ENCODE measurements at regions not wholly inside any gene's neighbourhood (a gene's known extent, or its start where the extent isn't known, plus 50 kb on each side); places are given as distances from the start of the nearest gene placed in this dataset.
"Not testable (repeated sequence)": the region's sequence is repeated elsewhere in the genome, so short reads cannot be mapped to it uniquely, and the experiment has no call there.

DNA sequence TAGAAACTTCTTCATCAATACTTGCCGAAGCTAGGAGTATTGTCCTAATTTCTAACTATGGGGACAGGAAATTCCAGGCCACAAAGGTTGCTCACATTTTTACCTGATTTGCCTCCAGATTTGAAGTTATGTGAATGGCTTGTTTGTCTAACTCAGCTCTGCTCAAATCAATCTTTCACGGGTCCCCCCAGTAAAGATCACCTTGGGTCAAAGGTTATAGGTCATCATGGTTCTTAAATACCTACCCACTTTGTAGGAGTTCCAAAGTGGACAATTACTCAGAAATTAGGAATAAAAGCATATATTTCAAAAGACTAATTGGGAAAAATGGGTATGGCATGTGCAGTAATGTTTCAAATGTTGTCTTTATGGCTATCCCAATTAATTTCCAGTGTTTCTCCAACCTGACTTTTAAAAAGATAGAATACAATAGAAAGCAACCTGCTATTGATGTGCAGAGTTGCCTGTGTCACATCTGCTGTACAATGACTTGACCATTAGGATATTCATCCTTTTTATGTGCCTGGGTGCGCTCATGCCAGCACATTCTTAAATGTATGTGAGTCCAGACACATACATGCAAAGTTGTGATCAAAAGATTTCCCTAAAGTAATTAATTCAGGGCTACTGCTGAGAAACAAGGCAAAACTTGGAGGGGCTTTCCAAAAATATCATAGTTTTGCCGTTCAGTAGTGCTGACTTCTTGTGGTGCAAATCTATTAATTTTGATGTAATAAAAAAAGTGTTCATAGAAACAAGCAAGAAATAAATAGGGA, 126.1 kb downstream of the MYCN start:
- no peak for DNase-seq (ENCODE audit: low read depth)

GRCh38 chr2:16065272-16066069, 125.1 kb downstream of the MYCN start:
- not testable (repeated sequence) for DNase-seq (ENCODE audit: low read depth)

GRCh38 chr2:16064745-16065144, 124.4 kb downstream of the MYCN start:
- no peak for DNase-seq (ENCODE audit: low read depth)

GRCh38 chr2:16063955-16064633, 123.7 kb downstream of the MYCN start:
- no peak for DNase-seq (ENCODE audit: low read depth)

DNA sequence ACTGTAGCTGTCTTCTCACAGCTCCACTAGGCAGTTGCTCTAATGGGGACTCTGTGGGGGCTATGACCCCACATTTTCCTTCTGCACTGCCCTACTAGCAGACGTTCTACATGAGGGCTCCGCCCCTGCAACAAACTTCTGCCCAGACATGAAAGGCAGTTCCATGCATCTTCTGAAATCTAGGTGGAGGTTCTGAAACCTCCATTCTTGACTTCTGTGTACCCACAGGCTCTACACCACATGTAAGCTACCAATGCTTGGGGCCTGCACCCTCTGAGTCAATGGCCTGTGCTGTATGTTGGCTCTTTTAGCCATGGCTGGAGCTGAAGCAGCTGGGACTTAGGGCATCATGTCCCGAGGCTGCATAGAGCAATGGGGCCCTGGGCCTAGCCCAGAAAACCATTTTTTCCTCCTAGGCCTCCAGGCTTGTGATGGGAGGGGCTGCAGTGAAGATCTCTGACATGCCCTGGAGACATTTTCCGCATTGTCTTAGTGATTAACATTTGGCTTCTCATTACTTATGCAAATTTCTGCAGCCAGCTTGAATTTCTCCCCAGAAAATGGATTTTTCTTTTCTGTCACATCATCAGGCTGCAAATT, 123.0 kb downstream of the MYCN start:
- DNase-seq (ENCODE audit: low read depth), result no peak

DNA sequence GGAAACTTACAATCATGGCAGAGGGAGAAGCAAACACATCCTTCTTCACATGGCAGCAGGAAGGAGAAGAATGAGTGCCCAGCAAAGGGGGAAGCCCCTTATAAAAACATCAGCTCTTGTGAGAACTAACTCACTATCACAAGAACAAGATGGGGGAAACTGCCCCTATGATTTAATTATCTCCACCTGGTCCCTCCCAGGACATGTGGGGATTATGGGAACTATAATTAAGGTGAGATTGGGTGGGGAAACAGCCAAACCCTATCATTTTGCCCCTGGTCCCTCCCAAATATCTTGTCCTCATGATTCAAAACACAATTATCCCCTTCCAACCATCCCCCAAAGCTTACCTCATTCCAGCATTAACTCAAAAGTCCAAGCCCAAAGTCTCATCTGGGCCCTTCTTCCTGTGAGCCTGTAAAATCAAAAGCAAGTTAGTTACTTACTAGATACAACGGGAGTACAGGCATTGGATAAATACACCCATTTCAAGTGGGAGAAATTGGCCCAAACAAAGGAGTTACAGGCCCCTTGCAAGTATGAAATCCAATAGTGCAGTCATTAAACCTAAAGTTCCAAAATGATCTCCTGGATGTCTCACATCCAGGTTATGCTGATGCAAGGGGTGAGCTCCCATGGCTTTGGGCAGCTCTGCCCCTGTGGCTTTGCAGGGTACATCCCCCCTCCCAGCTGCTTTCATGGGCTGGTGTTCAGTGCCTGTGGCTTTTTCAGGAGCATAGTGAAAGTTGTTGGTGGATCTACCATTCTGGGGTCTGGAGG, 122.3 kb downstream of the MYCN start:
- DNase-seq (ENCODE audit: low read depth), result no peak

GRCh38 chr2:16061441-16062217, 121.3 kb downstream of the MYCN start:
- DNase-seq (ENCODE audit: low read depth), result no peak

DNA sequence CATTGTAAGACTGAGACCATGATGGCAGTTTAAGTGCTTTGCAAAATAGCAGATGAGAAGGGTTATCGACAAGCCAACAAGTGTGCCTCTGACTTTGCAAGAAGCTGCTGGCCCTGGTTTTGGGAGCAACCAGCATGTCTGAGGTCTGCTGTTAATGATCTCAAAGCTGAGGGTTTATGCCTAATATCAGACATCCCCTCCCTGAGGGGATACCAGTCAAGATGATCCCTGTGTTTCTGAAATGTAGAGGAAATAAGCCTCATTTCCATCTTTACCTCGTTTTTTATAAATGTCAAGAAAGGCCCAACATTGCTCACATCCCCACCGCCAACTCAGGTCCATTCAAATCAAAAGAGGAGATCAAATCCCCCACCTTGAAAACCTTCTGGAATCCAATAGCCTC, 120.6 kb downstream of the MYCN start:
- no peak for DNase-seq (ENCODE audit: low read depth)

DNA sequence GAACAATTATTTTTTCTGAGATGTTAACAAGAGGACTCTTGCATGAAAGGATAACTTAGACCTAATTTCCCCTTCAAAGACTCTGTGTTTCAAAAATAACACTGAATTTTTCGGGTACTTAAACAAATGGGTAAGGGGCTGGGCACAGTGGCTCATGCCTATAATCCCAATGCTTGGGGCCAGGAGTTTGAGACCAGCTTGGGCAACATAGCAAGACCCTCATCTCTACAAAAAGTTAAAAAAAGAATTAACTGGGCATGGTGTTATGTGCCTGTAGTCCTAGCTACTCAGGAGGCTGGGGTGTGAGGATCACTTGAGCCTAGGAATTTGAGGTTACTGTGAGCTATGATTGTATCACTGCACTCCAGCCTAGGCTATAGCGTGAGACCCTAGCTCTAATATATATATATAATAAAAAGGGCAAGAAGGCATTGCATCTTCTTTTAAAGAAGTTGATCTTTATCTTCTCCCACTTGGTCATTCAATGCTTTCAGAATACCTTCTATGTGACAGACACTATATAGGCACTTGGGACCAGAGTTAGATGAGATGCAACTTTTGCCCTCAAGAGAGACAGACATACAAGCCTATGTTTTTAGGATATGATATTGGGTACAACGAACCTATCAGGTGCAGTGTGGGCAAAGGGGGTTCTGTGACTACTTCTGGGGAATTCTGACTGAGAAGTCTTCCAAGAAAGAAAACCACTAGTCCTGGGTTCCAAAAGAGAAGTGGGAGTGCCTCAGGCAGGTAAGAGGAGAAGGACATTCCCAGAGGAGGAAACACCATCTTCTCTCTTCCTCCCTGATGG, 120.0 kb downstream of the MYCN start:
- DNase-seq (ENCODE audit: low read depth), result no peak

GRCh38 chr2:16059393-16060016, 119.2 kb downstream of the MYCN start:
- DNase-seq (ENCODE audit: low read depth), result no peak

DNA sequence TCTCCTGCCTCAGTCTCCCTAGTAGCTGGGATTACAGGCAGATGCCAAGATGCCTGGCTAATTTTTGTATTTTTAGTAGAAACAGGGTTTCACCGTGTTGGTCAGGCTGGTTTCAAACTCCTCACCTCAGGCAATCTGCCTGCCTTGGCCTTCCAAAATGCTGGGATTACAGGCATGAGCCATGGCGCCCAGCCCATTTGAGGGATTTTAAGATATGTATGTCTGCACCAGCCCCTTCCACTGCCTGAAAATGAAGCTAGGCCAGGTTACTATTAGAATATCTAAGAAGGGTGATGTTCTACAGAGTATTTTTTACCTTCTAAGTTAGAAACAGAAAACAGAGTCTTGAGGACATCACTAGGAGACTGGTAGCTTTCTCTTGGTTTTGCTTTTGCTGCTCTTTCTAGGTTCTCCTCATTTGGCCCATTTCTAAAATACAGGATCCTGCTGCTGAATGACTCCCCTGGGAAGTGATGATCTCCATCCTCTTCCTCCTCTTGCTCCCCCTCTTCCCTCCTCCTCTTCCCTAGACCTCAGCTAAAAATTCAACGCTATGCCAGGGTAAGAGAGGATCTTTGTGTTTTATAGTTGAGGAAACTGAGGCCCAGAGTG, 118.5 kb downstream of the MYCN start:
- no peak for DNase-seq (ENCODE audit: low read depth)

- no peak for DNase-seq (ENCODE audit: low read depth)
Measured at GRCh38 chr2:16058256-16058655, 117.9 kb downstream of the MYCN start.

- no peak for DNase-seq (ENCODE audit: low read depth)
Measured at GRCh38 chr2:16057661-16058060, 117.3 kb downstream of the MYCN start.

DNA sequence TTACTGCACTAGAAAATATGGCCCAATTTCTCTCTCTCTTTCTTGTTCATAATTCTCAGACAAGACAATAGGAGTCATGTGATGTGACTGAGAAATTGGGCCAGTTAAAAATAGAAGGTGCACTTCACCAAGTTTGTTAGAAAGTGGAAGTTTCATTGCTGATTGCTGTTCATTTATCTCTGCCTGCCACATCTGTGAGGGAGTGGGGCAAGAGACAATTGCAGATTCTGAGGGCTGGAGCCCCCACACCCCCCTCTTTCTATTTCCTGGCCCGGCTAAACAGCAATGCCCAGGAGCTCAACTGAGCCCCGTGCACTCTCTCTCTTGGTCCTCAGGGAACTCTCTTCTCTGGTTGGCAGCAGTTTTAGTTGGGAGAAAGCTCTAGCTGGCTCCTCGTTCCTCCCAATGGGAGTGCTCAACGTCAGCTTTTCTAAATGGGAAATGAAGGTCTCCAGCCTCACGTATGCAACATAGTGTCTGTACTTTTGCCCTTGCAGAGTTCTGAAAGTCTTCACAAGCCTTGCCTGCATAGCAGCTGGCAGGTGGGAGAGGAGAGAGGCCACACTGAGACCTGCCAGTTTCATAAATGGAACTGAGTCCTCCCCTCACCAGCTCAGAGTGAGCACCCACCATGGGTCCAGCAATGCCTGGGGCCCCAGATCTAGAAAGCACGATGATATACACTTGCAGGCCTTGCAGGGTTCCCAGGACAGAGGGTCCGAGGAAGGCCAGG, 115.7 kb downstream of the MYCN start:
- no peak for DNase-seq (ENCODE audit: low read depth)

- no peak for DNase-seq (ENCODE audit: low read depth)
Measured at GRCh38 chr2:16053437-16054257, 113.3 kb downstream of the MYCN start.

GRCh38 chr2:16052571-16053052, 112.3 kb downstream of the MYCN start:
- DNase-seq (ENCODE audit: low read depth), result not testable (repeated sequence)

DNA sequence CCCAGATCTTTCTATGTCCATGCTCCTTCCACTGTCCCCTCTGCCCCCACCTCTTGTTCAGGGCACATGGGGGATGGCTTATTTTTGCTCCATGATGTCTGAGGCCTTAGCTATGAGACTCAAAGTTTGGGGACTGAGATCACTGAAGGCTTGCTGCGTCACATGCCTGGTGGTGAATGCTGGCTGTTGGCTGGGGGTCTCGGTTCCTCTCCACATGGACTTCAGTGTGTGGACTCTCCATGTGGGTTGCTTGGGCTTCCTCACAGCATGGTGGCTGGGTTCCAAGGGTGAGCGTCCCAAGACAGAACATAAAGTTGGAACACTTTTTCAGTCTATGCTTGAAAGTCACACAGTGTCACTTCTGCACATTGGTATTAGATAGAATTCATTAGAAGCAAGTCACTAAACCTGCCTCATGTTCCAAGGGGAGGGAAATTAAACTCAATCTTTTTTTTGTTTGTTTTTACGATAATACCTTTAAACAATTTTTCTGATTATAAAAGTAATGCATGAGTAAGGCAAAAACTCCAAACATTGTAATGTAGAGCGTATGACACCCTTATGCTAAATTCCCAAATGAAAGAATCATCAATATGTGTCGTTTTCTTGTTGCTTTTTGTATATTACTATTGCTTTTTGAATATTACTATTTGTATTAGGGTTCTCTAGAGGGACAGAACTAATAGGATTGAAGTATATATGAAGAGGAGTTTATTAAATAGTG, 111.7 kb downstream of the MYCN start:
- no peak for DNase-seq (ENCODE audit: low read depth)

All from iris pigment epithelial cell (primary cell).